Keratinocyte (primary cell): ENCODE measurements at regions not wholly inside any gene's neighbourhood (a gene's known extent, or its start where the extent isn't known, plus 50 kb on each side); places are given as distances from the start of the nearest gene placed in this dataset.

Experiments
- EZH2 ChIP-seq: IDR thresholded peaks from one replicate; pipeline ENCODE4 v1.6.1; 2012; ENCODE audit warnings: inconsistent platforms, mild to moderate bottlenecking, low read length, moderate library complexity
- TF ChIP-seq, protein P1 (sequence below), 3 experiments: IDR thresholded peaks in 1 of 3; conservative IDR thresholded peaks in 1 of 3; optimal IDR thresholded peaks in 1 of 3; 2 replicates in 2 of 3; 3 replicates in 1 of 3; pipeline versions ENCODE3 to v1.5.1; 2011; ENCODE audit warnings: low read length in 3 of 3, mild to moderate bottlenecking in 3 of 3, moderate library complexity in 2 of 3, control low read depth in 1 of 3, inconsistent platforms in 1 of 3; ENCODE audit not compliant: insufficient read depth in 2 of 3; ENCODE audit errors: extremely low read depth in 1 of 3

DNA sequence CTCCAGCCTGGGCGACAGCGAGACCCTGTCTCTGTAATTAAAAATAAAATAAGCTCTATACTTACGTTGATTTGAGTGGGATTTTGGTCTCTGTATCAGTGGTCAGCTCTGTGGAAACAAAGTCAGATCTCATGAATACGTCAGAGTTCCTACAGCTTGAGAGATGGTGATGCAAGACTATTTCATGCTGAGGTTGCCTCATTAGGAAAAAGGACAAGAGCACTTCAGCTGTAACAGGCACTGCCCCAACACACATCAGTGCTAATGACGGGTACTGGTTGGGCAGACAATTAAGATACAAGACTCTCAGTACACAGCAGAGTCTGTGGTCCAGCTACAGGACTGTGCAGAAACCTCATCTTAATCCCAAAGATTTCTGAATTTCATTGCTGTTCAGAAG is 246.4 kb upstream of the AMIGO2 start:
- TF ChIP-seq, protein P1, sequence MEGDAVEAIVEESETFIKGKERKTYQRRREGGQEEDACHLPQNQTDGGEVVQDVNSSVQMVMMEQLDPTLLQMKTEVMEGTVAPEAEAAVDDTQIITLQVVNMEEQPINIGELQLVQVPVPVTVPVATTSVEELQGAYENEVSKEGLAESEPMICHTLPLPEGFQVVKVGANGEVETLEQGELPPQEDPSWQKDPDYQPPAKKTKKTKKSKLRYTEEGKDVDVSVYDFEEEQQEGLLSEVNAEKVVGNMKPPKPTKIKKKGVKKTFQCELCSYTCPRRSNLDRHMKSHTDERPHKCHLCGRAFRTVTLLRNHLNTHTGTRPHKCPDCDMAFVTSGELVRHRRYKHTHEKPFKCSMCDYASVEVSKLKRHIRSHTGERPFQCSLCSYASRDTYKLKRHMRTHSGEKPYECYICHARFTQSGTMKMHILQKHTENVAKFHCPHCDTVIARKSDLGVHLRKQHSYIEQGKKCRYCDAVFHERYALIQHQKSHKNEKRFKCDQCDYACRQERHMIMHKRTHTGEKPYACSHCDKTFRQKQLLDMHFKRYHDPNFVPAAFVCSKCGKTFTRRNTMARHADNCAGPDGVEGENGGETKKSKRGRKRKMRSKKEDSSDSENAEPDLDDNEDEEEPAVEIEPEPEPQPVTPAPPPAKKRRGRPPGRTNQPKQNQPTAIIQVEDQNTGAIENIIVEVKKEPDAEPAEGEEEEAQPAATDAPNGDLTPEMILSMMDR (optimal IDR thresholded peaks at IDR 0.05 in 1 of 3, IDR thresholded peaks at IDR 0.05 in 1 of 3, conservative IDR thresholded peaks at IDR 0.05 in 1 of 3; ENCODE audit: extremely low read depth in 1 of 3, insufficient read depth in 2 of 3, low read length in 3 of 3): no peak
- no peak for TF ChIP-seq EZH2
